Anterior cingulate cortex (tissue), 58 donors: ENCODE measurements at regions not wholly inside any gene's neighbourhood (a gene's known extent, or its start where the extent isn't known, plus 50 kb on each side); places are given as distances from the start of the nearest gene placed in this dataset.

Source experiments
- DNase-seq, 58 donors: peaks; one replicate each; lab custom pipeline; 2025; lab: John Stamatoyannopoulos, UW

DNA sequence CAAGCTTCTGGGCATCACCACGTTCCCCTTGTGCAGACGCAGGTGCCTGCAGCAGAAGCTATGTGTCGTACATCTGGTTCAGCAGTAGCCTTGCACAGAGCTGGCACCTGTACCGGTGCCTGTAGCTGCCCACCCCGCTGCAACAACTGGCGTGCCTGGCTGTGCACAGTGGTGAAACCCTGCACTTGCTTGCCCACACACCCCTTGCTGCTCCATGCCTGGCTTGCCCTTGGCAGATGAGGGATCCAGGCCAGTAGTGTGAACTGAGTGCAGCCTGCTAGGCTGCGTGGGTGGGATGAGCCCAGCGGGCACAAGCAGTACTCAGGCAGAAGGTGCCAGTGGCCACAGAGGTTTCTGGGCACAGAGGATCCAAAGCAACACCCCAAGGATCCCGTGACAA is 528.4 kb downstream of the PPARGC1A start:
- DNase-seq, result peak in 1 of 58 donors; percentile 2

GRCh38 chr4:23360718-23361117 is 529.1 kb downstream of the PPARGC1A start:
- no peak for DNase-seq

DNA sequence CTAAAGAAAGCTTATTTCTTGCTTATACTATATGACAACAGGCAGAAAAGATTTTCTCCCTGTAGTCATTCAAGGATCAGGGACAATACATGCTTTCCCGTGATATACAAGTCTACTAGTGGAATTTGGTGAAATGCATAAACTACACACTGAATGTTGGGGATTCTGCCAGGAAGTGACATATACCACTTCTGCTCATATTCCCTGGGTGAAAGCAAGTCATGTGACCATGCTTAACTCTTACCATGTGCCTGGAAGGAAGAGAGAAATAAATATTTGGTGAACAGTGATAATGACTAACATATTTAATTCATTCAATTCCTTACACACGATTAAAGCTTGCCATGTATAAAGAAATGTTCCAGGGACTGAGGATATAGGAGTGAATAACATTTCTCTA is 534.6 kb downstream of the PPARGC1A start:
- DNase-seq, result no peak

GRCh38 chr4:23353200-23353599 is 536.6 kb downstream of the PPARGC1A start:
- no peak for DNase-seq

DNA sequence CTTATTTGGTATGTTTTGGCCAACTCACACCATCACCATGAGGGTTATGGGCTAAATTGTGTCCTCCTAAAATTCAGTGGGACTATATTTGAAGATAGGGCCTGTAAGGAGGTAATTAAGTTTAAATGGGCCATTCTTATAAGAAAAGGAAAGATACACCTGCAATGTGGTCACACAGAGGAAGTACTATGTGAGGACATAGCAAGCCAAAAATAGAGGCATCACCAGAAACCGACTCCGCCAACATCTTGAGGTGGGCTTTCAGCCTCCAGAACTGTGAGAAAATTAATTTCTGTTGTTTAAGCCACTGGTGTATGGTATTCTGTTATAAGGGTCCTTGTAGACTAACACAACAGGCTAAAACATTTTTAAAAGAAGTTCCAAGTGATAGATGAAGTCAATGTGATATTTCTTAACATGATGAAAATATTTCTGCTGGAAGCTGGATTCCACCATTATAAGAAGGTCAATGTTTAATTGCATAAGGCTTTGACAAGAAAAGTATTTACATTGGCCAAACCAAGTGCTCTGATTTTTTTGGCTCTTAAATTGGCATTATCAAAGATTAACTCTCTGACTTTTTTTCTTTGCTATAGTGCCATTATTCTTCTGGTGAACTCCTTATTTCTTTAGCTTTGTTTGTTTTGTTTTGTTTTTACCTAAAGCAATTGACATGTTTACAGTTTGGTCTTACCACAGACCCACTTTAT is 540.9 kb downstream of the PPARGC1A start:
- no peak for DNase-seq

DNA sequence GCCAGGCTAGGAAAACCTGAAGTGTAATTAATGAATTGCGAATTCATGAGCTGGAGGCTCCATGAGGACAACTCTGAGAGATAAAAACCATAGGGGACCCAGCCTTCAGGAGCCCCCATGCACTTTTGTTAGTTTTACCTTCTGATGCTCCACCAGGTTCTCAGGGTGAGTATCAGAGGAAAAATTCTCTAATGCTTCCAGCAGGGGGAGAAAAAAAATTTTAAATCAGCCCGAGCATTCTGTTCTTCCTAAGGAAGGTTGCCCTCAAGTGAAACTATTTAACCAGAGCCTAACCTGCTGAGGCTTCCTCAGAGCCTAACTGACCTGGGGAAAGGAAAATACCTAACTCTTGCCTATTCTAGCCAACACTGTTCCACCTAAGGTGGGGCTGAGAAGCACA is 552.6 kb downstream of the PPARGC1A start:
- no peak for DNase-seq

DNA sequence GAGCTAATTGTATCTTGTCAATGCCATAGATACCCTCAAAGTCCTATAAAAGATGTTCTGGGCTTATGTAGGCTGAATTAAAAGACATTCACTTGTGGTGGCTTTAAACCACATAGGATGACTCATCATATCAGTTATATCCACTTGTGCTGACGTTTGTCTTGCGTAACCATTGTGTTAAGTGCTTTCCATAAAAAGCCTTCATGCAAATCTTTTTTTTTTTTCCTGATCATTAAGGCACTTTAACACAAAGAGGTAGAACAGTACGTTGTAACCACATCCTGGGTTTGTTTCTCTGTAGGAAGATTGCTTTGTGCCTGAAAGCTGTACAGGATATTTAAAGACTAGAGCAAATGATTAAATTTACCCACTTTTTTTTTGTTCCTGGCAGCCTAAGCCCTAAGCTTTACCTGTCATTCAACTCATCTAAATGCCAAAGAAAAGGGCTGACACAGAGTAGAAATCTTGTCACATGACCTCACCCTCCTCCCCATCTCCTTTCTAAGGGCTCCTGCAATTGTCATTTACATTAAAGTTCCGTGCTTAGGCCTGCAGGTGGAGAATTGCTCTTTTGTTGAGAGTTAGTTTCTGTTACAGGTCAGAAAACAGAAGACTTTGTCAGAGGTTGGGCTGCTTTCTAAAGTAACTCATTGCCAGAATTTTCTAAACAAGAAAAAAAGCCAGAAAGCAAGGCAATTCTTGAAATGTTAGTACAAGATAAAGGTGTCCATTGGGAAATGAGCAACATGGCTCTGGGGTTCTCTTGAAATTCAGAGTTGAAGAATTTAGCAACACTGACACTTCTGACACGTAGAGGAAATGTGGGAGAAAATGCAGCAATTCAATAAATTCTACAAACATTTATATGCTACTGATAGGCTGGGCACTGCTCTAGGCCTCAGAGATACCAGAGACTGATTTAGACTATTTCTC is 555.6 kb downstream of the PPARGC1A start:
- peak in 1 of 58 donors; percentile 1 for DNase-seq

- DNase-seq, result no peak
Observed at GRCh38 chr4:23333556-23333945, 556.3 kb downstream of the PPARGC1A start.

GRCh38 chr4:23332313-23332712 is 557.5 kb downstream of the PPARGC1A start:
- no peak for DNase-seq

DNA sequence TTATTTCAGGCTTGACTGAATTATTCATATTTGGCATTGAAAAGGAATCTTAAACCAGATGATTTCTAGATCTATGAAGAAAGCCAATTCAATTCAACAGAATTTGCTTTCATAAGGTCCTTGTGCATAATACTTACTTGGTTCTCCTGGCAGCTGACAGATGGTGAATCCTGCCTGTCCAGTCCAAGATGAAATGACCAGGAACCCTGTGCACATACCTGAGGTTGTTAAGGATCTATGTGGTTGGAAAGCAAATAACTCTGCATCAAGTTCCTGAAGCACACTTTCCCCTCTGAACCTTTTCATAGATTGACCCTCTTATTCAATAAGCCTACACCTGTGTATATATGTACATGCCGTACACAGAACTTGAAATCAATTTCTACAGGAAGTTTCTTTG is 562.7 kb downstream of the PPARGC1A start:
- no peak for DNase-seq

- no peak for DNase-seq
Observed at GRCh38 chr4:23324021-23324690, 565.7 kb downstream of the PPARGC1A start.

DNA sequence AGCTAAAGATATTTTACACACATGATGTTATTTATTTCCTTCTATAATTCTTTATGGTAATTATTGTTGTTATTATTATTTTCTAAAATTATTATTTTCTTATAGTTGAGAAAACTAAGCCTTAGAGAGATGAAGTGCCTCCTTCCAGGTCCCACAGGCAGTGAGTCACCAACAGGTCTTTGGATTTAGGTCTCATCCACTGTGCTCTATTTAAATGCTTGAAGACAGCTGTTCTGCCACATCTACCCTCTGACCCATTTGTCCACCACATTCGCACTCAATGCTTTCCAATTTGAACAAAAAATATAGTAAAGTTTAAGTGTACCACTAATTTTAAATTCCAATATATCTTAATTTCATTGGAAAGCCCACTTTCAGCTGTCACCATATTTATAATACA is 566.4 kb downstream of the PPARGC1A start:
- no peak for DNase-seq

GRCh38 chr4:23322732-23323131 is 567.1 kb downstream of the PPARGC1A start:
- no peak for DNase-seq

GRCh38 chr4:23320931-23321587 is 568.8 kb downstream of the PPARGC1A start:
- DNase-seq, result no peak

- DNase-seq, result no peak
Observed at GRCh38 chr4:23312686-23313085, 577.2 kb downstream of the PPARGC1A start.

- no peak for DNase-seq
Observed at GRCh38 chr4:23311983-23312382, 577.9 kb downstream of the PPARGC1A start.

DNA sequence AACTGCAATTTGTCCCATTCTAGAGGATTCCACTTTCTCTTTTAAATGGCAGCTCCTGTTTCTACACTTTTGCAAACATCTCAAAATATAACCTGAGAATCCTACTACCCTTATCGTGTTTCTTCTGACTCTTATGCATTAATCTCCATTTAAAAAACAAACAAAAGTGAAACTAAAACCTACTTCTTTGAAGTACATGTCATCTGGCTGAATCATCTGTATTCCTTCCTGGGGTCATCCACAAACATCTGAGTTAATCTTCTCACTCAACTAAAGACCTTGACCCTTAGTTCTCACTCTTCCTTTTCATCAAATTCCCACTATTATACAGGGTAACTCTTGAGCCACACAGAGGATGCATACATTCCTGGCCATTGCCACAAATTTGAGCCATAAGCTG is 584.8 kb downstream of the PPARGC1A start:
- DNase-seq, result no peak

DNA sequence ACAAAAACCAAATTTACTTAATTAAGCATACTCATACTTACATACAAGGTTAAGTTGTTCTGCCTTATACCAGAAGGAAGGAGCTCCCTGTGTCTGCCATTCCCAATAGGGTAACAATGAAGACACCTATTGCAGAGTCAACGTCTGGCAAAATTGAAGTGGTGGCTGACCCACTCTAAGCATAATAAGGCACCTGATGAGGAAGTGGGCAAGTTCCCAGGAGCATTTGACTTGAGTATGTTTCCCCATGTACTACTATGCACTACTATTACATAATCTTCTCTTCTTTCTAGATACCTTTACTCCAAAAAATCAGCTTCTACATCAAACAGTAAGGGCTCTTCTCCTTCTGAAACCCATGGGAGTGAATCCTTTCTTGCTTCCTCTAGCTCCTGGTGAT is 591.5 kb downstream of the PPARGC1A start:
- DNase-seq, result no peak

DNA sequence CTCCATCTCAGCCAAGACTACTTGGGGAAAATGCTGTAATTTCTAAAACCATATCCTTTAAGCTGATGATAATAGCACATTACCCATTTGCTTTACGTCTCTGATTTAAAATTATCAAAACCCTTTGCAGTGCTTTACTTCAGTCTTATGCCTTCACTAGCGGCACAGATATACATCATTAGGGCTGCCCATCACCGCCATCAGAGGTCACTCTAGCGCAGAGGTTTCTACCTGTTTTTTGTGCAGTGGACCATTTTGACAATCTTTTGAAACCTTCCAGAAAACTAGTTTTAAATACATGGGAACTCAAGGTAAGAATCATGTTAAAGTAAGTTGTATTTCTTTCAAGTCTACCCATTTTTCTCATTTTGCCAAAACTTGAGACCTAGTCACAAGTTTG is 592.5 kb downstream of the PPARGC1A start:
- DNase-seq, result no peak

DNA sequence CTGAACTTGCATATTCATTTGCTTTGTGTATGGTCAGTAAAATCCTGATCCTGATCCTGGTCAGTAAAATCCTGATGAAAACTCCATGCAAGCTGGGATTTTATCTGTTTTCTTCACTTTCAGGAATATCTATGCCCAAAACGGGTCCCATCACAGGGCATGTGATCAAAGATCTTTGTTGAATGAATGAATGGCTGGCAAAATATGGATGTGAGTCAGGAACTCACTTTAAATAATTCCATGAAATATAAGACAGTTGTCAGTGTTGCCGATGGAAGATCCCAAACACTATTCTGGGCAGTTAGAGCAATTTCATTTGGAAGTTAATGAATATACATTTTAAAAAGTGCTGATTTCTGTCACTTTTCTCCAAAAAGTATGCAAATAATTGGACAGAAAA is 598.4 kb downstream of the GBA3 start:
- DNase-seq, result no peak

- no peak for DNase-seq
Observed at GRCh38 chr4:23290656-23291055, 597.9 kb downstream of the GBA3 start.
